Non-pigmented ciliary epithelial cell (primary cell): ENCODE measurements at regions not wholly inside any gene's neighbourhood (a gene's known extent, or its start where the extent isn't known, plus 50 kb on each side); places are given as distances from the start of the nearest gene placed in this dataset.
"Not testable (repeated sequence)": the region's sequence is repeated elsewhere in the genome, so short reads cannot be mapped to it uniquely, and the experiment has no call there.

Experiments used
- DNase-seq: peaks from one replicate; pipeline ENCODE4 v3.0.0-alpha.2; 2010; ENCODE audit warnings: low read depth

DNA sequence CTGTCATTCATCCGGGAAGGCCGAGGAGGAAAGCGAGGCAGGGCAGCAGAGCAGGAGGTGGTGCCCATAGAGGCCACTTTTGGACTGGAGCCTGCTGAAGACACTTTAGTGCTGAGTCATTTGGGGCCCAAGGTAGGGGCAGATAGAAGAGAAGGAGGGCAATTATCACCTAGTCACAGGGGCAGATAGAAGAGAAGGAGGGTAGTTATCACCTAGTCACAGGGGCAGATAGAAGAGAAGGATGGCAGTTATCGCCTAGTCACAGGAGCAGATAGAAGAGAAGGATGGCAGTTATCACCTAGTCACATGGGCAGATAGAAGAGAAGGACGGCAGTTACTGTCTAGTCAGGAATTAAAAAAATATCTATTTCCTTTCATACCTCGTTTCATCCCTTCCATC lies 1372.6 kb downstream of the FOXD4L5 start:
- not testable (repeated sequence) for DNase-seq

DNA sequence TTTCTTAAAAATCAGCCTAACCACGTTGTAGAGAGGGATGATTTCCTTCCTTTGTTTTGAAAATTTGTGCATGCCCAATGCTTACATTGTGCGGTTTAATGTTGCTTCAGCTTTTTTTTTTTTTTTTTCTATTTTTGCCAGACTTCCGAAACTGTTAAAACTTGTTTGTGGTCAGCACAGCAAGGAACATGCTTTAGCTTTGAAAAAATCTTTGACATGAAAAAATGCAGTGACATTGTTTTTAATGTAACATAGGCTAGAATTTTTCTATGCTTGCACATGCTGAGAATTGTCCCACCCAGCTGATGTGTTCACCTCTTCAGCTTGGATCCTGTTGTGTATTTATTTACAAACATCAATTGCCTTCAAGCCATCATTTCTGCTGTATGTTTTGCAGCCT lies 1375.9 kb downstream of the FOXD4L5 start:
- DNase-seq, result not testable (repeated sequence)

DNA sequence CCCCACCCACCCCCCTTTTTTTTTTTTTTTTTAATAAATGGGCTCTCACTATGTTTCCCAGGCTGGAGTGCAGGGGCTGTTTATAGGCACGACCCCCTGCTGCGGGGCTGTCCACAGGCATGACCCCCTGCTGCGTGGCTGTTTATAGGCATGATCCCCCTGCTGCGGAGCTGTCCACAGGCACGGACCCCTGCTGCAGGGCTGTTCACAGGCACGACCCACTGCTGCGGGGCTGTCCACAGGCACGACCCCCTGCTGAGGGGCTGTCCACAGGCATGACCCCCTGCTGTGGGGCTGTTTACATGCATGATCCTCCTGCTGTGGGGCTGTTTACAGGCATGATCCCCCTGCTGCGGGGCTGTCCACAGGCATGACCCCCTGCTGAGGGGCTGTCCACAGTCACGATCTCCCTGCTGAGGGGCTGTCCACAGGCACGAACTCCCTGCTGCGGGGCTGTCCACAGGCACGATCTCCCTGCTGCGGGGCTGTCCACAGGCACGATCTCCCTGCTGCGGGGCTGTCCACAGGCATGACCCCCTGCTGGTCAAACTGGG lies 1385.3 kb downstream of the FOXD4L5 start:
- DNase-seq, result not testable (repeated sequence)

DNA sequence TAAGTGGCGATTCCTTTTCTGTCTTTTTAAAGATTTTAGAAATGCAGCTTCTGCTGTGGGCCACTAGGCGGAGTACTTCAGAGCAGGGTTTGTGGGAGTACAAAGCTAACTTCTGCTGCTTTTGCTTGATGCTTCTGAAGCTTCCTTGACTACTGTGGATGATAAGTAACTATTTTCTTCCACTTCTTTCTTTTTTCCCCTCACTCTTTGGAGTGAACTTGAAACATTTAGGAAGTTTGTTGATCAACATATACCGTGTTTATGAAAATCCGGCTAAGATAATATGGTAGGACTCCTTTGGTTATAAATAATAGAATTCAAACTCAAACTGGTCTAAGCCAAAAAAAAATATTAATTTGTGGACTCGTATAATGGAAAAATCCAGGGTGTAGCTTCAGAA lies 1403.6 kb downstream of the FOXD4L5 start:
- not testable (repeated sequence) for DNase-seq

DNA sequence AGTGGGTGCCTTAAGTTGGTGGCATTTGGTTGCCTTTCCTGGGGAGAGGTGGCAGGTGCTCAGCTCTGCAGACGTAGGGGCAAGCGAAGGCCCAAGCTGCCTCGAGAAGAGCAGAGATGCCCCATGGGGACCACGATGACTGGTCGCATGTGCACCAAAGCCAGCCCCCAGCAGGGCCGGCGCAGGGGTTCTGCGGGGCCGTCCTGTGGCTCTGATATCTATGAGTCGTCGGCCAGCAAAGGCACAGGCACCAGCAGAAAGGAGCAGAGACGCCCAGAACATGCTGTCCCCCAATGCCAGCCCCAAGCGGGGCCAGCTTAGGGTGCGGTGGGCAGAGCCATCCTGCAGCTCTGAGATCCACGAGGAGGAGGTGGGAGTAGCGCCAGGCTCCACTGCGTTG lies 1408.6 kb downstream of the FOXD4L5 start:
- not testable (repeated sequence) for DNase-seq

DNA sequence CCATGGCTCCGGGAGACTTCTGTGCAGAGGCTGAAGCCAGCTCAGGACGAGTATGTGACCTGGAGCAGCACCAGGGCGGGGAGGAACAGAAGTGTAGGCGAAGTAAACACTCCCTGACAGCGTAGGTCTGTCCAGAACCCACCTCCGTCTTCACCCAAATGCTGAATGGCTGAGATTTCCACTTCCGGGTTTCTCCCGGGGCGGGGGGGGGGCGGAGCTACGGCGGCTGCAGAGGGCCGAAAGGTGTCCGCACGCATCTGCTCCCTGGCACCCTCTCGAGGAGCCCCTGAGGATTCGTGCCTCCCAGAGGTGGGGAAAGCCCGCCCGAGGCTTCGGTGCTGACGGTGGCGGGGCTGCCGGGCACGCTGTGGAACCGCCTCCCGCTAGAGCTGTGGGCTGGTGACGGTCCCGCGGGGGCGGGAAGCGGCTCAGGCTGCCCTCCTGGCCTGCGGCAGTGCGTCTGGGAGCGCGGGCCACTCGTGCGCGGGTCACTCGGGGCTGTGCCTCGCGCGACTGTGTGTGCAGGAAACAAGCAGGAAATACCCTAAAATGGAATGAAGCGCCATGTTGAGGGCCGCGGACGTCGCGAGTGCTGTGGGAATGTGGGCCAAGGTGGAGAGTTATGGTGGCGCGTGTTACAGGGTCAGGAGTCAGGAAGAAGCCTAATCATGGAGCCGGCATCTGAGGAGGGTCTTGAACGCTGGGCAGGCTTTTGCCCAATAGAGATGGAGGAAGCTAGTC lies 1425.4 kb downstream of the FOXD4L5 start:
- no peak for DNase-seq

DNA sequence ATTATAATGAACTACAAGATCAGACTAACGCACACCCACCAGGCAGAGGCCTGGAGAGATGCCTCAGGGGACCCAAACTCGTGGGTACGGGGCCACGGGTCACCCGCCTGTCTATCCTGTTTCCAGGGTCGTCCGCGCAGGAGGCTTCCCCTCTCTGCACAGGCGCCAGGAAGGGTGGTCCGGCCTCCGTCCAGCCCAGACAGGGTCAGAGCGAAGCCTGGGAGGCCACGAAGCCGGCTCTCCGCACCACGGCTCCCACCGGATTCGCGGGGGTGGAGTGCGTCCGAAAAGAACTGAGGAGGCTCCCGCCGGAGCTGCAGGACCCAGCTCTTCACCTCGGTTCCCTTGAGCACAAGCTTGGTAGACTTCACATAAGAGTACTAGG lies 1425.9 kb downstream of the FOXD4L5 start:
- DNase-seq, result not testable (repeated sequence)

DNA sequence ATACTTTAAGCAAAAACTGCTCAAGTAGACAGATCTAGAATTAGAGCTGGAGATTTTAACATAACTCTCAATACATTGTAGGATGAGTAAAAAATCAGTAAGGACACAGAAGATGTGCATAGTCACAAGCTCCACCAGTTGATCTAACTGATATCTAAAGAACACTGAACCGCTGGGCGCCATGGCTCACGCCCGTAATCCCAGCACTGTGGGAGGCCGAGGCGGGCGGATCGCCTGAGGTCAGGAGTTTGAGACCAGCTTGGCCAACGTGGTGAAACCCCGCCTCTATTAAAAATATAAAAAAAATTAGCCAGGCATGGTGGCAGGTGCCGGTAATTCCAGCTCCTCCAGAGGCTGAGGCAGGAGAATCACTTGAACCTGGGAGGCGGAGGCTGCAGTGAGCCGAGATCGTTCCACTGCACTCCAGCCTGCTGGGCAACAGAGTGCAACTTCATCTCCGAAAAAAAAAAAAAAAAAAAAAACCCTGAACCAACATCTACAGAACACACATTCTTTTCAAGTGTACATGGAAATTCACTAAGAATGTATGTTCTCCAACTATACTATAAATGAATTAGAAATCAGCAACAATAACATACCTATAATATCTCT lies 1431.8 kb downstream of the FOXD4L5 start:
- not testable (repeated sequence) for DNase-seq

DNA sequence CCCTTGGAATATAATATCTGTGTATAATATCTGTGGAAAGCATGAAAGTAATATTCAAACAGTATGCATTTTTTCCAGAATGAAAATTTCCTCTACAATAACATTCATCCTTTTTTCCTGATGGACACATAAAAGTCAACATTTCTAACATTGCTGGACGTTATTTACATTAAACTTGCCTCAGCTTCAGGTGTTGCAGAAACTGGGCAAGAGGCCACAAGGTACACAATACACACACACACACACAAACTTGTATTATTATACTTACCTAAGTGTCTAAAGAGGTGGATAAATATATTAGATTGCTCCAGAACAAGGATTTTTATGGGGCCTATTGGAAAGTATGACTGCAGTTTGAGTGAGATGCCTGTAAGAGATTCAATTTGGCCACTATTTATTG lies 1460.2 kb downstream of the FOXD4L5 start:
- DNase-seq, result not testable (repeated sequence)

DNA sequence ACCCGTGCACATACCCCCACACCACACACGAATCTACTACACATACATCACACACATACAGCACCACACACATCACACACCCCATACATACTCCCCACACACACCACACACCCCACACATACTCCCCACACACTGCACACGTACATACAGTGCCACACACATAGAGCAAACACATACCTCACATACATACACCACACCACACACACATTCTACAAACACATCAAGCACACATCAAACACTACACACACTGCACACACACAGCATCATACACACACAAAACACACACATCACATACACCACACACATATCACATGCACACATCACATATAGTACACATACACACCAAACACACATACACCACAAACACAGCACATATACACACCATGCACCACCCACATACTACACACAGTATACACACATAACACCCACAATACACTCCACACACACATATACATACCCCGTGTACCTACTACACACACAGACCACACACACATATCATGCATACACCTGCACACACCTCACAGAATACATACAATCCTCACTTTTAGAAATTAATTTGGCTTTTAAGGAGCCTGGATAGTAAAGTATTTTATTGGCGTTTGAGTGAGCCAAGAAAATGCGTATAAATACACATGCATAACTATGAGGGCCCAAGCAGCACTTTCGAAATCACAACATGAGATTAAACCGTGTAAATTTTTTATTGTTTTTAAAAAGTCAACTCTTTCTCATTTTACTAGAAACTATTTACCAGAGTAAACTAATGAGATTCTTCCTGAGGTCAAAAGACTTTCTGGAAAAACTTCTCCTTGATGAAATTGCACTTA lies 1461.4 kb downstream of the FOXD4L5 start:
- DNase-seq, result not testable (repeated sequence)

DNA sequence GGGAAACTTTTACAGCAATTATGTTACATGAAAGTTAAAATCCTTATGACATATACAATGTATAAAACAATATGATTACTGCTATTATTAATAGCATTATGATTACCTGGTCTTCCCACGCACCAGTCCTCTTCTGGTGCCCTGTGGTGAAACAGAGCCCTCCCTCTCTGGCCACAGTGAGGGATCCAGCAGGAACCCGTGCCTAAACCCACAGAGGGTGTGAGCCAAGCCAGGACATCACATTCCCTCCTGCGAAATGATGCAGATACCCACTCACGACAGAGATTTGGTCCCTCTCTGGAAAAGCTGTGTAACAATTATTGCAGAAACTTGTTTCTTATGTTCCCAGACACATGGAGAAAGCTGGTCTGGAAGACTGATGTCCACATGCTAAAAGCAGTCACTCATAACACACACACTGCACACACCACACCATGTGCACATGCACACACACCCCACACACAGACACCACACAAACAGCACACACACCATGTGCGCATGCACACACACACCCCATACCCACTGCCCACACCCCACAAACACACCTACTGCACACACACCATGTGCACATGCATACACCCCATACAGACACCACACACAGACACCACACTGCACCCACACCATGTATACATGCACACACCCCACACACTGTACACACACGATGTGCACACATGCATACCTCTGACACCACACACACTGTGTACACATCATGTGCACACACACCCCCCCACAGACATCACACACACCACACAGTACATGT lies 1462.2 kb downstream of the FOXD4L5 start:
- DNase-seq, result not testable (repeated sequence)

DNA sequence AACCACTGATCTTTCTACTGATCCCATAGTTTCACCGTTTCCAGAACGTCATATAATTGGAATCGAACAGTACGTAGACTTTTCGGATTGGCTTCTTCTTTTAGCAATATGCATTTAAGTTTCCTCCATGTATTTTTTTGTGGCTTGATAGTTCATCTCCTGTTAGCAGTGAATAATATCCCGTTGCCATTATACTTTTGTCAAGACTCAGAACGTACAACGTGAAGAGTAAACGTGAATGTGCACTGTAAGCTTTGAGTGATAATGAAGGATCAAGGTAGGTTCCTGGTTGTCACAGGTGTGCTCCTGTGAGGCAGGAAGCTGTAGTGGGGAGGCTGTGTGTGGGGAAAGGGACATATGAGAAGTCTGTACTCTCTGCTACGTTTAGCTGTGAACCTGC lies 1463.7 kb downstream of the FOXD4L5 start:
- DNase-seq, result not testable (repeated sequence)

DNA sequence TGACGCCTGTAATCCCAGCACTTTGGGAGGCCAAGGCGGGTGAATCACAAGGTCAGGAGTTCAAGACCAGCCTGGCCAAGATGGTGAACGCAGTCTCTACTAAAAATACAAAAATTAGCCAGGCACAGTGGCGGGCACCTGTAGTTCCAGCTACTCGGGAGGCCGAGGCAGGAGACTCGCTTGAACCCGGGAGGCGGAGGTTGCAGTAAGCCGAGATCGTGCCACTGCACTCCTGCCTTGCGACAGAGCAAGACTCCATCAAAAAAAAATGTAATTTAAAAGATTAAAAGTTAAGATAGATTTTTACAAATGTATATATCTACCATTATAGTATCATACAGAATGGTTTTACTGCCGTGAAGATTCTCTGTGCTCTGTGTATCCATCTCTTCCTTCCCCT lies 1464.1 kb downstream of the FOXD4L5 start:
- not testable (repeated sequence) for DNase-seq

DNA sequence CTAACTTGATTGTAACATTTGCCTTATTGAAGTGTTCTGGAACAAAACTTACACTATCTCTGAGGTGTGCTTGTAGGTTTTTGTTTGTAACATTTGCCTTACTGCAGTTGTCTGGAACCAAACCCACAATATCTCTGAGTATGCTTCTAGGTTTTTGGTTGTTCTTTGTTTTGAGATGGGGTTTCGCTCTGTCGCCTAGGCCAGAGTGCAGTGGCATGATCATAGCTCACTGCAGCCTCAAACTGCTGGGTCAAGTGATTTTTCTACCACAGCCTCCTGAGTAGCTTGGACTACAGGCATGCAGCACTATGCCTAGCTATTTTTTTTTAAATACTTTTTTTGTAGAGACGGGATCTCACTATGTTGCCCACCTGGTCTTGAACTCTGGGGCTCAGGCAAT lies 1464.6 kb downstream of the FOXD4L5 start:
- DNase-seq, result not testable (repeated sequence)

DNA sequence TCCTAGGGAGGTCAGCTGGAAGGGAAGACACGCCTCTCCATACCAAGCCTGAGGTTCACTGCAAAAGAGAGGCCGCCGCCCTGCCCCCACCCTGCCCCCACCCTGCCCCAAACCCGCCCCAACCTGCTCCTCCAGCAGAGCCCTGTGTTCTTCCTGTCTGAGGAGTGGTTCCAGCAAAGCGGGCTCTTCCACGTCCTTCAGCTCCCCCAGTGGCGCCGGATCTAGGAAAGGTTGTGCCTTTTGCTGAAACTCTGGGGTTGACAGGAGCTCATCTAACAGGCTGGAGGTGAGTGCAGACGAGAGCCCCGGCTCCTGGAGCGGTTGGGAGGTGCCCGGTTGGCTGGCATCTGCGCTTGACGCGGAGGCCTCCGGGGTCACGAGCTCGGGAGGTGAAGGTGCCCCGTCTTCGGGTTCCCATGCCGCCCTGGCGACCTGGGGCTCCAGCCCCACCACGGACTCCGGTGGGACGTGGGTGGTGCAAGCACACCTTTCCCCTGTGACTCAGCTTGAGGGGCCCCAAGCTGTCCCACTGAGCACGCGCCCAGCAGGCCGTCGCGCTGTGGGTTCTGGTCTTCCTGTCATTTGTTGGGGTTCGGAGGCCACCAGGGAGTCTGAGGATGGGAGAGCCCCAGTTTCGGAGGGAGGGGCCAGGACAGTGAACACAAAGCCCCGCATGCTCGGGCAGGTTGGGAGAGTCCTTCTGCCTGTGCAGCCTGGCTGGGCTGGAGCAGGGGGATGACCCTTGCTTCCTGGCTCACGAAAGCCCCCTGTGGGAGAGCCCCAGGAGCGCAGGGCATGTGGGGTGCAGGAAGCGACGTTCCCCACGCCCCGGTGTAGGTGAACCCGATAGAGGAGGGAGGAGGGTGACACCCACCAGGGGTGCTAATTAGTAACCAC lies 1467.1 kb downstream of the FOXD4L5 start:
- no peak for DNase-seq

DNA sequence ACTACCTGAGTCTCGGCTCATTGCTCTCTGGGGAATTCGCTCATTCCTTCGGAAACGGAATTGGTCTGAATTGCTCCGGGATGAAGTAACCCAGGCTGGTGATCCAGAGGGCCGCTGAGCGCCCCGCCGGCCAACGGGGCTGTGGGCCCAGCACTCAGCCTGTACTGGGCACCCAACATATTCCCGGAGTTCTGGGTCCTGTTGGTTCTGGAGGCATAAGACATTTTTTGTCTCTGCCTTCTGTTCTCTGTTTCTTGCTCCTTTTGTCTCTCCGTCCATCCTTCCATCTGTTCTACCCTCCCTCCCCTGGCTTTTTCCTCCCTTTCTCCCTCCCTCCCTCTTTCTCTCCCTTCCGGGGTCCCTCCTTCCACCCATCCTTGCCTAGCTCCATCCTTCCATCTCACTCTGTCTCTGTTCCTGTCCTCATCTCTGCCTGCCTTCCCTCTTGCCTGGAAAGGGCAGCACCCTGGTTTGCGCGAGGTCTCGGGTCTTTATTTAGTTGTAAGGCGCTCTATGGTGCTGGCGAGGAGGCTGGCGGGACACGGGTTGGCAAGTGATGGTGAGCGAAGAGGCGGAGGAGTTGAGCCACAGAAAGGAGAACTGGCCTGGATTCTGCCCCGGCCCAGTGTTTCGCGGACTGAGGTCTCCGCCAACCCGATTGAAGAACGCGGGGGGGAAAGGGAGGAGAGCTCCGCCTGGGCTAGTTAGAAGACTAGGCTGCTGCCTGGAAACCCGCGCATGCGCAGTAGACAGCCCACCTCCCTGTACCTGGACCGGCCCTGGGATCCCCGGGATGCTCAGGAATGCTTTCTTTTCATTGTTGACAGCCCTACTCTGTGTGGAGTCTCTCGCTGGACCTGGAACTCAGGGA lies 1468.0 kb downstream of the FOXD4L5 start:
- peak; percentile 48 for DNase-seq

DNA sequence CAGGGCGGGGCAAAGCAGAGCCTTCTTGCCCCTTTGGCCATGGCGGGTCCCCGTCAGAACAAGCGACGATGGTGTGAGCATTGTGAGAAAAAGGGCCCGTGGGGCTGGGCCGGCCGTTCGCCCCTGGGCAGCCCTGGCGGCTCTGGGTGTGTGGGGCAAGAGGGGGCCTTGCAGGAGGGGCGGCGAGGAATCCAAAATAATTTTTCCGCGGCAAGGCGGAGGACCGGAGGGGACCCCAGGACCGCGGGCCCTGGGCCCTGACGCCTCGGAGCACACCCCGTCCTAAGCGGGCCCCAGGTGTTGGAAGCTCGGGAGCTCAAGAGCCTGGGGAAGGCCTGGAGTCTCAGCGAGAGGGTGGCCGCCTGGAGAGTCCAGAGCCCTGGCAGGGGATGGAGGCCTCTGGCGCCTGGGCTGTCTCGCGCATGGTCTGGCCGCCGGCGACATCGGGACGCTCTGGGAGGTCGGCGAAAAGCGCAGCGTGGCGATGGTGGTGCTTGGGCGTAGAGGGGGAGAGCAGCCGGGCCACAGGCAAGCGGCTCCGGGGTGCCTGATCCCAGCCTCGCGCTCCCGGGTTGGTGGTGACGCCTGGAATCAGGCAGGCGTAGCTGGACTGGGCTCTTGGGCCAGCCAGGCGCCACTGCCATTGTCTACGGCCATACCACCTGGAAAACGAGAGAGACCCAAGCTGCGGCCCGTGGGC lies 1469.9 kb downstream of the FOXD4L5 start:
- not testable (repeated sequence) for DNase-seq

DNA sequence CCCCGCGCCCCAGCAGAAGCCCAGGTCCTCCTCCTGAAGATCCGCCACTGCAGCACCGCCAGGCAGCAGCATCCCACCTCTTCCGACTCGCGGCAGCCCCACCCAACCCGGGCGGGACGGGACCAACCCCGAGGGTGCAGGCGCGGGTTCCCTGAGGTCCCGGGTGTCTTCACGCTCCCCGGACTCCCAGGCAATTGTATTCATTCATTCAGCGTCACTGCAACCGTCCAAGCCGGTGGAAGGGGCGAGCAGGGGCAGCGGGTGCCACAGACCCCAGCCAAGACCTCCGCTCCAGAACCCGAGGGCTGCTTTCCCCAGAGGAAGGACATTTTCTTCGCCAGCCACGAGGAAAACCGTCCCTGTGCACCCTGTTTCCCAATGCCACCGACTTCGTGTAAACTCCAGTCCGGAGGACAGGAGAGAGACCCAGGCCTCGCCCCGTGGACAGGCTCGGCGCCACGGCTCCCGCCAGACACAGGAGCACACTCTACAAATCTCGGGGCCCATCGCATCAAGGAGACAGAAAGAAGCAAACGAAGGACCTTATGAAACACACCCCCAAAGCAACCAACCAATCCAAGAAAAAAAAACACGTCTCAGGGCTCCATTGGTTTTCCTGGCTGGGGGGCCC lies 1471.5 kb downstream of the FOXD4L5 start:
- not testable (repeated sequence) for DNase-seq

DNA sequence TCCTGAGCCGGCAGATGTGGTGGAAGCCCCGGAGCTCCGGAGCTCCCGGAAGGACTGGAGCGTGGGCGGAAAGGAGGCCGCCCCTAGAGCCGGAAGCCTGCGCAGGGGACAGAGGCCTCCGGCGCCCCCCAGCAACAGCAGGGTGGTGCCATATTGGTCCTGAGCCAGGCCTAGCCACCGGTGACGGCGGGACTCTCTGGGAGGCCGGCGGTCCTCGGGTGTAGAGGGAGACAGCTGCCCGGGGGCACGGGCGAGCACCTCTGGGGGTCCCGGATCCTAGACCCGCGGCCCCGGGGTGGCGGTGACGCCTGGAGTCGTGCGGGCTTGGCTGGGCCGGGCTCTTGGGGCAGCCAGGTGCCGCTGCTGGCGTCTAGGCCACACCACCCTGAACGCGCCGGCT lies 1472.2 kb downstream of the FOXD4L5 start:
- DNase-seq, result not testable (repeated sequence)
